Adrenal gland (tissue), 5 donors: ENCODE measurements at regions not wholly inside any gene's neighbourhood (a gene's known extent, or its start where the extent isn't known, plus 50 kb on each side); places are given as distances from the start of the nearest gene placed in this dataset.

Experiments
- POLR2A ChIP-seq, 2 donors: fragments of 450-650 bp; IDR thresholded peaks; one replicate each; pipeline ENCODE4 v1.6.1; 2017; ENCODE audit warnings: antibody characterized with exemption in 2 of 2, mild to moderate bottlenecking in 2 of 2, moderate library complexity in 1 of 2
- TF ChIP-seq, protein P1 (sequence below), 6 experiments: fragments of 450-650 bp in 4 of 6; fragments of 200-600 bp in 2 of 6; sonication (generic) in 1 of 6; IDR thresholded peaks; 1 replicate in 5 of 6; 2 replicates in 1 of 6; pipeline versions ENCODE4 v1.5.1 to v1.8.0; 2016 to 2021; ENCODE audit warnings: antibody characterized with exemption in 6 of 6, mild to moderate bottlenecking in 2 of 6, moderate library complexity in 1 of 6
- donor health status: DM: no; HTN: no; CAD: no.

DNA sequence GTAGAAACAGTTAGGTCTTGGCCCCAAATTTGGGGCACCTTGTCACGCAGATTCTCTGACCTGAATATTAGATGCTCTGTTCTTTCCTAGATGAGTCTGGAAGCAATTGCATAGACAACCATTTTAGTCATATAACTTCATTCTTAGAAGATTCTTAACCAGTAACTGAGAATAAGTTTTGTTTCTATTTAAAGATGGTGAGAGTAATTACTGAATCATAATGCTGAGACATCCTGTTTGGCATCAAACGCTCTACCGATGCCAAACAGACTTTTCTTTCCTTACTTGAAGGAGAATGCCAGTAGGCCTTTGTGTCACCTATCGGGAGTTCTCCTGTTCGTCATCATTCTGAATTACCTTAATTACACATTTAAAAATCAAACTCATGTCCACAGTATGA, 131.6 kb upstream of the ID4 start:
- TF ChIP-seq, protein P1, sequence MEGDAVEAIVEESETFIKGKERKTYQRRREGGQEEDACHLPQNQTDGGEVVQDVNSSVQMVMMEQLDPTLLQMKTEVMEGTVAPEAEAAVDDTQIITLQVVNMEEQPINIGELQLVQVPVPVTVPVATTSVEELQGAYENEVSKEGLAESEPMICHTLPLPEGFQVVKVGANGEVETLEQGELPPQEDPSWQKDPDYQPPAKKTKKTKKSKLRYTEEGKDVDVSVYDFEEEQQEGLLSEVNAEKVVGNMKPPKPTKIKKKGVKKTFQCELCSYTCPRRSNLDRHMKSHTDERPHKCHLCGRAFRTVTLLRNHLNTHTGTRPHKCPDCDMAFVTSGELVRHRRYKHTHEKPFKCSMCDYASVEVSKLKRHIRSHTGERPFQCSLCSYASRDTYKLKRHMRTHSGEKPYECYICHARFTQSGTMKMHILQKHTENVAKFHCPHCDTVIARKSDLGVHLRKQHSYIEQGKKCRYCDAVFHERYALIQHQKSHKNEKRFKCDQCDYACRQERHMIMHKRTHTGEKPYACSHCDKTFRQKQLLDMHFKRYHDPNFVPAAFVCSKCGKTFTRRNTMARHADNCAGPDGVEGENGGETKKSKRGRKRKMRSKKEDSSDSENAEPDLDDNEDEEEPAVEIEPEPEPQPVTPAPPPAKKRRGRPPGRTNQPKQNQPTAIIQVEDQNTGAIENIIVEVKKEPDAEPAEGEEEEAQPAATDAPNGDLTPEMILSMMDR (IDR thresholded peaks at IDR 0.05): no peak
- TF ChIP-seq POLR2A (IDR thresholded peaks at IDR 0.05): no peak
